HG02884 (cell line): ENCODE measurements at regions not wholly inside any gene's neighbourhood (a gene's known extent, or its start where the extent isn't known, plus 50 kb on each side); places are given as distances from the start of the nearest gene placed in this dataset.

Experiments used
- ATAC-seq: cut with Tn5 transposase; IDR thresholded peaks from one replicate; pipeline ENCODE4 v1.9.1; 2021; ENCODE audit warnings: mild to moderate bottlenecking, moderate library complexity; ENCODE audit not compliant: unreplicated experiment

- ATAC-seq = no peak
Measured at GRCh38 chr13:34294483-34295129, 476.7 kb downstream of the RFC3 start.

GRCh38 chr13:34300559-34300958, 482.6 kb downstream of the RFC3 start:
- no peak for ATAC-seq

- ATAC-seq = no peak
Measured at GRCh38 chr13:34302596-34302995, 484.6 kb downstream of the RFC3 start.

GRCh38 chr13:34303346-34303745, 485.4 kb downstream of the RFC3 start:
- no peak for ATAC-seq

- no peak for ATAC-seq
Measured at GRCh38 chr13:34307607-34308006, 489.7 kb downstream of the RFC3 start.

- no peak for ATAC-seq
Measured at GRCh38 chr13:34308725-34309124, 490.8 kb downstream of the RFC3 start.

GRCh38 chr13:34310539-34310938, 492.6 kb downstream of the RFC3 start:
- no peak for ATAC-seq

- no peak for ATAC-seq
Measured at GRCh38 chr13:34311251-34311650, 493.3 kb downstream of the RFC3 start.

GRCh38 chr13:34312578-34312977, 494.6 kb downstream of the RFC3 start:
- ATAC-seq = no peak

- no peak for ATAC-seq
Measured at GRCh38 chr13:34320084-34320483, 502.1 kb downstream of the RFC3 start.

- ATAC-seq = no peak
Measured at GRCh38 chr13:34322014-34322742, 504.2 kb downstream of the RFC3 start.

GRCh38 chr13:34322743-34323074, 504.8 kb downstream of the RFC3 start:
- no peak for ATAC-seq

- no peak for ATAC-seq
Measured at GRCh38 chr13:34335014-34336007, 517.4 kb downstream of the RFC3 start.

GRCh38 chr13:34338102-34338501, 520.2 kb downstream of the RFC3 start:
- ATAC-seq = no peak

- no peak for ATAC-seq
Measured at GRCh38 chr13:34340534-34340933, 522.6 kb downstream of the RFC3 start.

- ATAC-seq = no peak
Measured at GRCh38 chr13:34343413-34343940, 525.5 kb downstream of the RFC3 start.

- ATAC-seq = no peak
Measured at GRCh38 chr13:34344816-34345215, 526.9 kb downstream of the RFC3 start.

- no peak for ATAC-seq
Measured at GRCh38 chr13:34345258-34345965, 527.5 kb downstream of the RFC3 start.

- no peak for ATAC-seq
Measured at GRCh38 chr13:34346626-34347025, 528.7 kb downstream of the RFC3 start.

- no peak for ATAC-seq
Measured at GRCh38 chr13:34347784-34348573, 530.0 kb downstream of the RFC3 start.
